ENCODE measurements at regions not wholly inside any gene's neighbourhood (a gene's known extent, or its start where the extent isn't known, plus 50 kb on each side); places are given as distances from the start of the nearest gene placed in this dataset.

DNA sequence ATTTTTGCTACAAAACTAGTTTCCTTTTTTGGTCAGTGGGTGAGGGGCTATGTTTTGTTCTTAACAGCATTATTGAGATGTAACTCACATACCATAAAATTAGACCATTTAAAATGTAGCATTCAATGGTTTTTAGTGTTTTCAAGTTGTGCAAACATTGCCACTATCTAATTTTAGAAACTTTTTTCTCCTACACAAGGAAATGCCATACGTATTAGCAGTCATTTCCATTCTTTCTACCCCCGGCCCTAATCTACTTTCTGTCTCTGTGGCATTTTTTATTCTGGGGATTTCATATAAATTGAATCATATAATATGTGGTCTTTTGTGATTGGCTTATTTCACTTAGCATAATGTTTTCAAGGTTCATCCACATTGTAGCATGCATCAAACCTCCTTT lies 55.0 kb upstream of the TIPARP start:
- Histone ChIP-seq H2AFZ (no peak overlapping the region; the same call in 1 of the 2 replicates), H3K27me3 (ENCODE audit: insufficient read depth) (no peaks in the 10 kb centered on the region), H3K79me2 (replicated peaks; ENCODE audit: insufficient read depth) (no peaks in the 10 kb centered on the region), H4K20me1 (replicated peaks; ENCODE audit: insufficient read depth) (no peaks in the 10 kb centered on the region), H3K4me1 (ENCODE audit: insufficient read depth) (no peaks in the 10 kb centered on the region), H3K4me3 (no peak overlapping the region), H3K4me2 (no peak overlapping the region), H3K9me2 (ENCODE audit: insufficient read depth) (peaks cover 6% of the 10 kb centered on the region), H3F3A (replicated peaks; ENCODE audit: low read depth) (no peaks in the 10 kb centered on the region), H3K27ac (ENCODE audit: low read depth) (no peak overlapping the region), H3K36me3 (ENCODE audit: insufficient read depth) (no peaks in the 10 kb centered on the region)
- Mint-ChIP-seq H3K4me1 (peaks cover 5% of the 10 kb centered on the region; the same call in 2 of the 3 replicates), H3K27ac (no peak overlapping the region), H3K4me3 (no peak overlapping the region), H3K36me3 (ENCODE audit: low read depth) (no peaks in the 10 kb centered on the region), H3K27me3 (ENCODE audit: insufficient read depth, low read depth, poor library complexity) (peaks cover 3% of the 10 kb centered on the region), H3K9me3 (no peaks in the 10 kb centered on the region)
- no peak for ATAC-seq
- TF ChIP-seq CREB1 (CRISPR knock-in tag; IDR thresholded peaks at IDR 0.05; ENCODE audit: low read depth), result no peak
- TF ChIP-seq ZNF114 (CRISPR knock-in tag; IDR thresholded peaks at IDR 0.05), result no peak
- TF ChIP-seq, protein P1, sequence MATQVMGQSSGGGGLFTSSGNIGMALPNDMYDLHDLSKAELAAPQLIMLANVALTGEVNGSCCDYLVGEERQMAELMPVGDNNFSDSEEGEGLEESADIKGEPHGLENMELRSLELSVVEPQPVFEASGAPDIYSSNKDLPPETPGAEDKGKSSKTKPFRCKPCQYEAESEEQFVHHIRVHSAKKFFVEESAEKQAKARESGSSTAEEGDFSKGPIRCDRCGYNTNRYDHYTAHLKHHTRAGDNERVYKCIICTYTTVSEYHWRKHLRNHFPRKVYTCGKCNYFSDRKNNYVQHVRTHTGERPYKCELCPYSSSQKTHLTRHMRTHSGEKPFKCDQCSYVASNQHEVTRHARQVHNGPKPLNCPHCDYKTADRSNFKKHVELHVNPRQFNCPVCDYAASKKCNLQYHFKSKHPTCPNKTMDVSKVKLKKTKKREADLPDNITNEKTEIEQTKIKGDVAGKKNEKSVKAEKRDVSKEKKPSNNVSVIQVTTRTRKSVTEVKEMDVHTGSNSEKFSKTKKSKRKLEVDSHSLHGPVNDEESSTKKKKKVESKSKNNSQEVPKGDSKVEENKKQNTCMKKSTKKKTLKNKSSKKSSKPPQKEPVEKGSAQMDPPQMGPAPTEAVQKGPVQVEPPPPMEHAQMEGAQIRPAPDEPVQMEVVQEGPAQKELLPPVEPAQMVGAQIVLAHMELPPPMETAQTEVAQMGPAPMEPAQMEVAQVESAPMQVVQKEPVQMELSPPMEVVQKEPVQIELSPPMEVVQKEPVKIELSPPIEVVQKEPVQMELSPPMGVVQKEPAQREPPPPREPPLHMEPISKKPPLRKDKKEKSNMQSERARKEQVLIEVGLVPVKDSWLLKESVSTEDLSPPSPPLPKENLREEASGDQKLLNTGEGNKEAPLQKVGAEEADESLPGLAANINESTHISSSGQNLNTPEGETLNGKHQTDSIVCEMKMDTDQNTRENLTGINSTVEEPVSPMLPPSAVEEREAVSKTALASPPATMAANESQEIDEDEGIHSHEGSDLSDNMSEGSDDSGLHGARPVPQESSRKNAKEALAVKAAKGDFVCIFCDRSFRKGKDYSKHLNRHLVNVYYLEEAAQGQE (IDR thresholded peaks at IDR 0.05; ENCODE audit: unreplicated experiment), result no peak
- TF ChIP-seq, protein P2, sequence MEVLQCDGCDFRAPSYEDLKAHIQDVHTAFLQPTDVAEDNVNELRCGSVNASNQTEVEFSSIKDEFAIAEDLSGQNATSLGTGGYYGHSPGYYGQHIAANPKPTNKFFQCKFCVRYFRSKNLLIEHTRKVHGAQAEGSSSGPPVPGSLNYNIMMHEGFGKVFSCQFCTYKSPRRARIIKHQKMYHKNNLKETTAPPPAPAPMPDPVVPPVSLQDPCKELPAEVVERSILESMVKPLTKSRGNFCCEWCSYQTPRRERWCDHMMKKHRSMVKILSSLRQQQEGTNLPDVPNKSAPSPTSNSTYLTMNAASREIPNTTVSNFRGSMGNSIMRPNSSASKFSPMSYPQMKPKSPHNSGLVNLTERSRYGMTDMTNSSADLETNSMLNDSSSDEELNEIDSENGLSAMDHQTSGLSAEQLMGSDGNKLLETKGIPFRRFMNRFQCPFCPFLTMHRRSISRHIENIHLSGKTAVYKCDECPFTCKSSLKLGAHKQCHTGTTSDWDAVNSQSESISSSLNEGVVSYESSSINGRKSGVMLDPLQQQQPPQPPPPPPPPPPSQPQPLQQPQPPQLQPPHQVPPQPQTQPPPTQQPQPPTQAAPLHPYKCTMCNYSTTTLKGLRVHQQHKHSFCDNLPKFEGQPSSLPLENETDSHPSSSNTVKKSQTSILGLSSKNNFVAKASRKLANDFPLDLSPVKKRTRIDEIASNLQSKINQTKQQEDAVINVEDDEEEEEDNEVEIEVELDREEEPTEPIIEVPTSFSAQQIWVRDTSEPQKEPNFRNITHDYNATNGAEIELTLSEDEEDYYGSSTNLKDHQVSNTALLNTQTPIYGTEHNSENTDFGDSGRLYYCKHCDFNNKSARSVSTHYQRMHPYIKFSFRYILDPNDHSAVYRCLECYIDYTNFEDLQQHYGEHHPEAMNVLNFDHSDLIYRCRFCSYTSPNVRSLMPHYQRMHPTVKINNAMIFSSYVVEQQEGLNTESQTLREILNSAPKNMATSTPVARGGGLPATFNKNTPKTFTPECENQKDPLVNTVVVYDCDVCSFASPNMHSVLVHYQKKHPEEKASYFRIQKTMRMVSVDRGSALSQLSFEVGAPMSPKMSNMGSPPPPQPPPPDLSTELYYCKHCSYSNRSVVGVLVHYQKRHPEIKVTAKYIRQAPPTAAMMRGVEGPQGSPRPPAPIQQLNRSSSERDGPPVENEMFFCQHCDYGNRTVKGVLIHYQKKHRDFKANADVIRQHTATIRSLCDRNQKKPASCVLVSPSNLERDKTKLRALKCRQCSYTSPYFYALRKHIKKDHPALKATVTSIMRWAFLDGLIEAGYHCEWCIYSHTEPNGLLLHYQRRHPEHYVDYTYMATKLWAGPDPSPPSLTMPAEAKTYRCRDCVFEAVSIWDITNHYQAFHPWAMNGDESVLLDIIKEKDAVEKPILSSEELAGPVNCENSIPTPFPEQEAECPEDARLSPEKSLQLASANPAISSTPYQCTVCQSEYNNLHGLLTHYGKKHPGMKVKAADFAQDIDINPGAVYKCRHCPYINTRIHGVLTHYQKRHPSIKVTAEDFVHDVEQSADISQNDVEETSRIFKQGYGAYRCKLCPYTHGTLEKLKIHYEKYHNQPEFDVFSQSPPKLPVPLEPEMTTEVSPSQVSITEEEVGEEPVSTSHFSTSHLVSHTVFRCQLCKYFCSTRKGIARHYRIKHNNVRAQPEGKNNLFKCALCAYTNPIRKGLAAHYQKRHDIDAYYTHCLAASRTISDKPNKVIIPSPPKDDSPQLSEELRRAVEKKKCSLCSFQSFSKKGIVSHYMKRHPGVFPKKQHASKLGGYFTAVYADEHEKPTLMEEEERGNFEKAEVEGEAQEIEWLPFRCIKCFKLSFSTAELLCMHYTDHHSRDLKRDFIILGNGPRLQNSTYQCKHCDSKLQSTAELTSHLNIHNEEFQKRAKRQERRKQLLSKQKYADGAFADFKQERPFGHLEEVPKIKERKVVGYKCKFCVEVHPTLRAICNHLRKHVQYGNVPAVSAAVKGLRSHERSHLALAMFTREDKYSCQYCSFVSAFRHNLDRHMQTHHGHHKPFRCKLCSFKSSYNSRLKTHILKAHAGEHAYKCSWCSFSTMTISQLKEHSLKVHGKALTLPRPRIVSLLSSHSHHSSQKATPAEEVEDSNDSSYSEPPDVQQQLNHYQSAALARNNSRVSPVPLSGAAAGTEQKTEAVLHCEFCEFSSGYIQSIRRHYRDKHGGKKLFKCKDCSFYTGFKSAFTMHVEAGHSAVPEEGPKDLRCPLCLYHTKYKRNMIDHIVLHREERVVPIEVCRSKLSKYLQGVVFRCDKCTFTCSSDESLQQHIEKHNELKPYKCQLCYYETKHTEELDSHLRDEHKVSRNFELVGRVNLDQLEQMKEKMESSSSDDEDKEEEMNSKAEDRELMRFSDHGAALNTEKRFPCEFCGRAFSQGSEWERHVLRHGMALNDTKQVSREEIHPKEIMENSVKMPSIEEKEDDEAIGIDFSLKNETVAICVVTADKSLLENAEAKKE (CRISPR knock-in tag; IDR thresholded peaks at IDR 0.05), result no peak
- TF ChIP-seq JUNB (IDR thresholded peaks at IDR 0.05; ENCODE audit: unreplicated experiment), result no peak
- TF ChIP-seq, protein P3, sequence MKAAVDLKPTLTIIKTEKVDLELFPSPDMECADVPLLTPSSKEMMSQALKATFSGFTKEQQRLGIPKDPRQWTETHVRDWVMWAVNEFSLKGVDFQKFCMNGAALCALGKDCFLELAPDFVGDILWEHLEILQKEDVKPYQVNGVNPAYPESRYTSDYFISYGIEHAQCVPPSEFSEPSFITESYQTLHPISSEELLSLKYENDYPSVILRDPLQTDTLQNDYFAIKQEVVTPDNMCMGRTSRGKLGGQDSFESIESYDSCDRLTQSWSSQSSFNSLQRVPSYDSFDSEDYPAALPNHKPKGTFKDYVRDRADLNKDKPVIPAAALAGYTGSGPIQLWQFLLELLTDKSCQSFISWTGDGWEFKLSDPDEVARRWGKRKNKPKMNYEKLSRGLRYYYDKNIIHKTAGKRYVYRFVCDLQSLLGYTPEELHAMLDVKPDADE (IDR thresholded peaks at IDR 0.05), result no peak
- no peak for TF ChIP-seq NANOG (IDR thresholded peaks at IDR 0.05; ENCODE audit: borderline replicate concordance)
- no peak for TF ChIP-seq EZH2phosphoT487 (IDR thresholded peaks at IDR 0.05; ENCODE audit: unreplicated experiment)
- TF ChIP-seq, protein P4, sequence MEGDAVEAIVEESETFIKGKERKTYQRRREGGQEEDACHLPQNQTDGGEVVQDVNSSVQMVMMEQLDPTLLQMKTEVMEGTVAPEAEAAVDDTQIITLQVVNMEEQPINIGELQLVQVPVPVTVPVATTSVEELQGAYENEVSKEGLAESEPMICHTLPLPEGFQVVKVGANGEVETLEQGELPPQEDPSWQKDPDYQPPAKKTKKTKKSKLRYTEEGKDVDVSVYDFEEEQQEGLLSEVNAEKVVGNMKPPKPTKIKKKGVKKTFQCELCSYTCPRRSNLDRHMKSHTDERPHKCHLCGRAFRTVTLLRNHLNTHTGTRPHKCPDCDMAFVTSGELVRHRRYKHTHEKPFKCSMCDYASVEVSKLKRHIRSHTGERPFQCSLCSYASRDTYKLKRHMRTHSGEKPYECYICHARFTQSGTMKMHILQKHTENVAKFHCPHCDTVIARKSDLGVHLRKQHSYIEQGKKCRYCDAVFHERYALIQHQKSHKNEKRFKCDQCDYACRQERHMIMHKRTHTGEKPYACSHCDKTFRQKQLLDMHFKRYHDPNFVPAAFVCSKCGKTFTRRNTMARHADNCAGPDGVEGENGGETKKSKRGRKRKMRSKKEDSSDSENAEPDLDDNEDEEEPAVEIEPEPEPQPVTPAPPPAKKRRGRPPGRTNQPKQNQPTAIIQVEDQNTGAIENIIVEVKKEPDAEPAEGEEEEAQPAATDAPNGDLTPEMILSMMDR (conservative IDR thresholded peaks at IDR 0.05; ENCODE audit: low read depth in 2 of 2), result no peak
- no peak for TF ChIP-seq ZNF331 (CRISPR knock-in tag; IDR thresholded peaks at IDR 0.05; ENCODE audit: low read depth)
- no peak for DNase-seq (ENCODE audit: low spot score)

All from GM23338 (cell line).